ENCODE measurements at regions not wholly inside any gene's neighbourhood (a gene's known extent, or its start where the extent isn't known, plus 50 kb on each side); places are given as distances from the start of the nearest gene placed in this dataset.

GRCh38 chr3:71907996-71908395 lies 123.0 kb upstream of the PROK2 start:
- H3K4me3 ChIP-seq (ENCODE audit: low read length) = no peak overlapping the region
- Mint-ChIP-seq H3K27ac (no peak overlapping the region), H3K9me3 (peaks cover 5% of the 10 kb centered on the region), H3K36me3 (ENCODE audit: low read depth) (no peaks in the 10 kb centered on the region), H3K4me3 (no peak overlapping the region), H3K27me3 (ENCODE audit: insufficient read depth) (peaks cover 14% of the 10 kb centered on the region), H3K4me1 (peaks cover 6% of the 10 kb centered on the region)
- H3K27ac ChIP-seq (ENCODE audit: low read depth, low read length) = no peak overlapping the region
- H3K9me3 ChIP-seq (ENCODE audit: control insufficient read depth, low read length) = no peaks in the 10 kb centered on the region
- DNase-seq = no peak
- TF ChIP-seq CTCF (conservative IDR thresholded peaks at IDR 0.05) = no peak
- no peak overlapping the region for H3K9ac ChIP-seq (ENCODE audit: extremely low read depth, low read length, poor library complexity, severe bottlenecking)
- no peaks in the 10 kb centered on the region for H3K27me3 ChIP-seq (ENCODE audit: control insufficient read depth, insufficient read depth, low read length, poor library complexity, severe bottlenecking)
- WGBS, 2 experiments (ENCODE audit: insufficient coverage in 1 of 2, insufficient read length in 1 of 2) = 95 to 97% methylated on average over 14 of the region's 14 CpGs
- no peaks in the 10 kb centered on the region for H3K4me1 ChIP-seq (ENCODE audit: control insufficient read depth, insufficient read depth, low read length)
- H3K36me3 ChIP-seq (ENCODE audit: control insufficient read depth, insufficient read depth, low read length) = no peaks in the 10 kb centered on the region

GRCh38 chr3:71906976-71907375 lies 122.0 kb upstream of the PROK2 start:
- H3K36me3 ChIP-seq (ENCODE audit: control insufficient read depth, insufficient read depth, low read length) = no peaks in the 10 kb centered on the region
- WGBS, 2 experiments (ENCODE audit: insufficient coverage in 1 of 2, insufficient read length in 1 of 2) = 96% methylated on average over 3 of the region's 3 CpGs; no CpG with 5 or more reads in 1 of the 2 experiments
- DNase-seq = no peak
- Mint-ChIP-seq H3K9me3 (peaks cover 2% of the 10 kb centered on the region), H3K4me1 (peaks cover 13% of the 10 kb centered on the region), H3K27me3 (ENCODE audit: insufficient read depth) (peaks cover 12% of the 10 kb centered on the region), H3K4me3 (no peak overlapping the region), H3K36me3 (ENCODE audit: low read depth) (no peaks in the 10 kb centered on the region), H3K27ac (no peak overlapping the region)
- H3K4me3 ChIP-seq (ENCODE audit: low read length) = no peak overlapping the region
- H3K4me1 ChIP-seq (ENCODE audit: control insufficient read depth, insufficient read depth, low read length) = no peaks in the 10 kb centered on the region
- TF ChIP-seq CTCF (conservative IDR thresholded peaks at IDR 0.05) = no peak
- no peaks in the 10 kb centered on the region for H3K27me3 ChIP-seq (ENCODE audit: control insufficient read depth, insufficient read depth, low read length, poor library complexity, severe bottlenecking)
- H3K9me3 ChIP-seq (ENCODE audit: control insufficient read depth, low read length) = no peaks in the 10 kb centered on the region
- H3K27ac ChIP-seq (ENCODE audit: low read depth, low read length) = no peak overlapping the region
- no peak overlapping the region for H3K9ac ChIP-seq (ENCODE audit: extremely low read depth, low read length, poor library complexity, severe bottlenecking)

- Histone ChIP-seq H3K9me3 (ENCODE audit: control insufficient read depth, low read length) (no peaks in the 10 kb centered on the region), H3K27ac (ENCODE audit: low read depth, low read length) (no peak overlapping the region), H3K36me3 (ENCODE audit: control insufficient read depth, insufficient read depth, low read length) (no peaks in the 10 kb centered on the region), H3K27me3 (ENCODE audit: control insufficient read depth, insufficient read depth, low read length, poor library complexity, severe bottlenecking) (no peaks in the 10 kb centered on the region), H3K4me1 (ENCODE audit: control insufficient read depth, insufficient read depth, low read length) (no peaks in the 10 kb centered on the region), H3K4me3 (ENCODE audit: low read length) (no peak overlapping the region), H3K9ac (ENCODE audit: extremely low read depth, low read length, poor library complexity, severe bottlenecking) (no peak overlapping the region)
- peaks cover 12% of the 10 kb centered on the region for H3K27me3 Mint-ChIP-seq (ENCODE audit: insufficient read depth)
- DNase-seq = no peak
- no peaks in the 10 kb centered on the region for H3K36me3 Mint-ChIP-seq (ENCODE audit: low read depth)
- peaks cover 13% of the 10 kb centered on the region for H3K4me1 Mint-ChIP-seq
- H3K4me3 Mint-ChIP-seq = no peak overlapping the region
- no peak for TF ChIP-seq CTCF (conservative IDR thresholded peaks at IDR 0.05)
- no peaks in the 10 kb centered on the region for H3K9me3 Mint-ChIP-seq
- no peak overlapping the region for H3K27ac Mint-ChIP-seq
- 94 to 95% methylated on average over 3 to 5 of the region's 5 CpGs for WGBS, 2 experiments (ENCODE audit: insufficient coverage in 1 of 2, insufficient read length in 1 of 2)
These were observed 120.5 kb upstream of the PROK2 start for GRCh38 chr3:71905426-71905825.
